Liver (tissue), 7 donors: ENCODE measurements at regions not wholly inside any gene's neighbourhood (a gene's known extent, or its start where the extent isn't known, plus 50 kb on each side); places are given as distances from the start of the nearest gene placed in this dataset.

Source experiments
- DNase-seq: peaks from one replicate; pipeline ENCODE4 v3.0.0-alpha.2; 2017; ENCODE audit warnings: low spot score
- H3K27ac ChIP-seq, 2 donors: one replicate each; pipeline ENCODE4 v1.7.0; 2013; ENCODE audit warnings: inconsistent platforms in 2 of 2, low read length in 2 of 2, control low read depth in 1 of 2, low read depth in 1 of 2, mild to moderate bottlenecking in 1 of 2
- H3K27me3 ChIP-seq, 4 donors: one replicate each; pipeline versions ENCODE4 v1.6.1 to v1.7.0; 2013; ENCODE audit warnings: low read length in 3 of 4, inconsistent platforms in 1 of 4, mild to moderate bottlenecking in 1 of 4, moderate library complexity in 1 of 4; ENCODE audit not compliant: control insufficient read depth in 4 of 4, insufficient read depth in 4 of 4
- H3K36me3 ChIP-seq, 4 donors: one replicate each; pipeline versions ENCODE4 v1.6.1 to v1.7.0; 2013; ENCODE audit warnings: low read length in 3 of 4, mild to moderate bottlenecking in 3 of 4, low read depth in 1 of 4, moderate library complexity in 1 of 4; ENCODE audit not compliant: control insufficient read depth in 4 of 4, insufficient read depth in 3 of 4
- H3K4me1 ChIP-seq, 4 donors: one replicate each; pipeline versions ENCODE4 v1.6.1 to v1.7.0; 2013; ENCODE audit warnings: low read length in 3 of 4, mild to moderate bottlenecking in 3 of 4, moderate library complexity in 1 of 4; ENCODE audit not compliant: control insufficient read depth in 4 of 4, insufficient read depth in 4 of 4
- H3K4me3 ChIP-seq, 3 donors: one replicate each; pipeline versions ENCODE4 v1.6.1 to v1.7.0; 2013; ENCODE audit warnings: low read length in 3 of 3, control low read depth in 1 of 3, low read depth in 1 of 3, mild to moderate bottlenecking in 1 of 3
- H3K9ac ChIP-seq, 2 donors: one replicate each; pipeline ENCODE4 v1.7.0; 2013; ENCODE audit warnings: low read length in 2 of 2, mild to moderate bottlenecking in 2 of 2, moderate library complexity in 2 of 2, control low read depth in 1 of 2, low read depth in 1 of 2
- H3K9me3 ChIP-seq, 4 donors: one replicate each; pipeline versions ENCODE4 v1.6.1 to v1.7.0; 2013; ENCODE audit warnings: low read length in 3 of 4; ENCODE audit not compliant: control insufficient read depth in 4 of 4
- ATF3 ChIP-seq: IDR thresholded peaks from 2 replicates; pipeline ENCODE4 v1.6.1; 2016; ENCODE audit warnings: antibody characterized with exemption
- FOXA1 ChIP-seq: IDR thresholded peaks from 2 replicates; pipeline ENCODE4 v1.6.1; 2016; ENCODE audit warnings: antibody characterized with exemption
- HNF4G ChIP-seq: IDR thresholded peaks from 2 replicates; pipeline ENCODE4 v1.6.1; 2016; ENCODE audit warnings: antibody characterized with exemption
- JUND ChIP-seq, 2 donors: IDR thresholded peaks; 2 replicates each; pipeline ENCODE4 v1.6.1; 2016; ENCODE audit warnings: antibody characterized with exemption in 2 of 2
- NR2F2 ChIP-seq: IDR thresholded peaks from 2 replicates; pipeline ENCODE4 v1.6.1; 2016; ENCODE audit warnings: antibody characterized with exemption
- REST ChIP-seq: IDR thresholded peaks from 2 replicates; pipeline ENCODE4 v1.6.1; 2016; ENCODE audit warnings: antibody characterized with exemption, mild to moderate bottlenecking
- SP1 ChIP-seq: IDR thresholded peaks from 2 replicates; pipeline ENCODE4 v1.6.1; 2018; ENCODE audit warnings: antibody characterized with exemption, mild to moderate bottlenecking
- TAF1 ChIP-seq: conservative IDR thresholded peaks from 2 replicates; pipeline ENCODE4 v1.6.1; 2016; ENCODE audit warnings: antibody characterized with exemption, mild to moderate bottlenecking
- ZBTB33 ChIP-seq: IDR thresholded peaks from 2 replicates; pipeline ENCODE4 v1.6.1; 2016; ENCODE audit warnings: antibody characterized with exemption
- WGBS: extraction: QIAGEN DNeasy Blood & Tissue Kit; methylation state at CpG from one replicate; pipeline ENCODE4 v1.1.7; 2013; 5-methylcytosine and 5-hydroxymethylcytosine counted together
- donor health status: healthy.
- donor health status: healthy.
- donor health status: healthy.
- donor health status: healthy.

- Histone ChIP-seq H3K27me3 (no peaks in the 10 kb centered on the region), H3K4me1 (no peaks in the 10 kb centered on the region), H3K9me3 (peaks cover 0 to under 1% (median 0%) of the 10 kb centered on the region in 4 donors), H3K27ac (no peak overlapping the region), H3K9ac (no peak overlapping the region), H3K36me3 (no peaks in the 10 kb centered on the region), H3K4me3 (no peak overlapping the region)
- TF ChIP-seq HNF4G (no peak), NR2F2 (no peak), JUND (IDR thresholded peaks at IDR 0.05) (no peak), ZBTB33 (no peak), TAF1 (no peak), SP1 (no peak), FOXA1 (no peak), ATF3 (no peak)
- no peak for DNase-seq
These were observed 241.3 kb upstream of the CNTNAP2 start for GRCh38 chr7:145875267-145875666.

- H3K27ac ChIP-seq, result no peak overlapping the region
- WGBS, result 84% methylated on average over 2 of the region's 2 CpGs
- no peak overlapping the region for H3K4me3 ChIP-seq
- no peaks in the 10 kb centered on the region for H3K36me3 ChIP-seq
- DNase-seq, result no peak
- H3K4me1 ChIP-seq, result no peaks in the 10 kb centered on the region
- TF ChIP-seq TAF1 (no peak), SP1 (no peak)
- no peak overlapping the region for H3K9ac ChIP-seq
- no peaks in the 10 kb centered on the region for H3K27me3 ChIP-seq
- H3K9me3 ChIP-seq, result peaks cover 0 to 10% (median 6%) of the 10 kb centered on the region in 4 donors
These were observed 247.7 kb upstream of the CNTNAP2 start for GRCh38 chr7:145868935-145869334.

GRCh38 chr7:145862212-145862611 lies 254.4 kb upstream of the CNTNAP2 start:
- H3K27ac ChIP-seq, result no peak overlapping the region
- H3K4me1 ChIP-seq, result no peaks in the 10 kb centered on the region
- H3K36me3 ChIP-seq, result no peaks in the 10 kb centered on the region
- no peak overlapping the region for H3K4me3 ChIP-seq
- 62% methylated on average over 5 of the region's 5 CpGs for WGBS
- DNase-seq, result no peak
- TF ChIP-seq JUND (IDR thresholded peaks at IDR 0.05) (no peak), REST (no peak), ZBTB33 (no peak)
- H3K9ac ChIP-seq, result no peak overlapping the region
- peaks cover 0 to 1% (median 0%) of the 10 kb centered on the region in 4 donors for H3K9me3 ChIP-seq
- no peaks in the 10 kb centered on the region for H3K27me3 ChIP-seq
